ENCODE measurements at regions not wholly inside any gene's neighbourhood (a gene's known extent, or its start where the extent isn't known, plus 50 kb on each side); places are given as distances from the start of the nearest gene placed in this dataset.

GRCh38 chr1:168921629-168922028 lies 184.9 kb upstream of the ATP1B1 start:
- no peak for TF ChIP-seq CTCF (IDR thresholded peaks at IDR 0.05)
- TF ChIP-seq POLR2A (IDR thresholded peaks at IDR 0.05): no peak
